ENCODE measurements at regions not wholly inside any gene's neighbourhood (a gene's known extent, or its start where the extent isn't known, plus 50 kb on each side); places are given as distances from the start of the nearest gene placed in this dataset.
"Not testable (repeated sequence)": the region's sequence is repeated elsewhere in the genome, so short reads cannot be mapped to it uniquely, and the experiment has no call there.

GRCh38 chr12:116361414-116362223 lies 84.1 kb upstream of the MED13L start:
- DNase-seq, result no peak

GRCh38 chr12:116365114-116365513 lies 87.6 kb upstream of the MED13L start:
- no peak for DNase-seq

- no peak for DNase-seq
Observed at GRCh38 chr12:116365606-116366455, 88.3 kb upstream of the MED13L start.

GRCh38 chr12:116366456-116366776 lies 88.9 kb upstream of the MED13L start:
- DNase-seq, result no peak

GRCh38 chr12:116366824-116367223 lies 89.3 kb upstream of the MED13L start:
- DNase-seq, result no peak

- DNase-seq, result no peak
Observed at GRCh38 chr12:116368196-116369194, 91.0 kb upstream of the MED13L start.

- no peak for DNase-seq
Observed at GRCh38 chr12:116370004-116370404, 92.5 kb upstream of the MED13L start.

GRCh38 chr12:116370886-116371580 lies 93.5 kb upstream of the MED13L start:
- no peak for DNase-seq

GRCh38 chr12:116372815-116373214 lies 95.3 kb upstream of the MED13L start:
- no peak for DNase-seq

GRCh38 chr12:116373572-116374206 lies 96.2 kb upstream of the MED13L start:
- DNase-seq, result no peak

- no peak for DNase-seq
Observed at GRCh38 chr12:116374207-116374606, 96.7 kb upstream of the MED13L start.

- no peak for DNase-seq
Observed at GRCh38 chr12:116375278-116375842, 97.9 kb upstream of the MED13L start.

- no peak for DNase-seq
Observed at GRCh38 chr12:116376354-116377193, 99.1 kb upstream of the MED13L start.

- DNase-seq, result not testable (repeated sequence)
Observed at GRCh38 chr12:116377194-116377571, 99.7 kb upstream of the MED13L start.

GRCh38 chr12:116378002-116378401 lies 100.5 kb upstream of the MED13L start:
- DNase-seq, result no peak

- no peak for DNase-seq
Observed at GRCh38 chr12:116380108-116380507, 102.6 kb upstream of the MED13L start.

GRCh38 chr12:116380740-116381139 lies 103.2 kb upstream of the MED13L start:
- not testable (repeated sequence) for DNase-seq

GRCh38 chr12:116381240-116381743 lies 103.8 kb upstream of the MED13L start:
- no peak for DNase-seq

- DNase-seq, result no peak
Observed at GRCh38 chr12:116381744-116382685, 104.5 kb upstream of the MED13L start.

Measured in CD4-positive, alpha-beta T cell treated with Interleukin-17A for 4 hours (primary cell).